ENCODE measurements at regions not wholly inside any gene's neighbourhood (a gene's known extent, or its start where the extent isn't known, plus 50 kb on each side); places are given as distances from the start of the nearest gene placed in this dataset.
A peak's percentile ranks its signal among the peaks of the same experiment; 100 is the strongest.

DNA sequence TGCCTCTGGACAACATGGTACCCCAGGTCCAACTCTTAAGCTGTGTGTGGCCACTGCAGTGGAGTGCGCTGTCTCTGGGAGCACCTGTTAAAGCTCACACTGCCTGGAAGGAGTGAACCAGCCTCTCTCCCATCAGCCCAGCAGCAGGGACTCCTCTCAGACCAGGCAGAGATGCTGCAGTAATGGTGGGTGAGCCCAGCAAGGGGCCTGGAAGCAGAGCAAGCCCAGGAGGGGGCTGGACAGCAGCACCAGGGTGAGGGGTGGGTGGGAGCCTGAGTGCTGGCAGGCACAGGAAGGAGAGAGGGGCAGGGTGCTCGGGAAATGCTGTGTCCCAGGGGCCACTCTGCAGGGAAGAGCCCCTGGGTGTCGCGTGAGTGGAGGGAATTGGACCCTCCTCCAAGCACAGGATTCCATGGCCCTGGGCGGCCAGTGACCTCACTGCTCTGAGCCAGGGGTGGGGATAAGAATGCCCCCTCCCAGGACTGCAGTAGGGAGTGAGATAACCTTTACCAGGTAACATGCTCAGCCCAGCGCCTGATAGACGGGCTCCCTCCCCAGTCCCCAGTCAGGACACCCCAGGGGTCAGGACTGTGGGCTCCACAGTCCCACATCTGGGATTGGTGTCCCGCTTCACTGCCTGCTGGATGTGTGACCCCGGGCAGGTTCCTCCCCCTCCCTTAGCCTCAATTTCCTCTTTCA, 313.1 kb downstream of the MATN1 start:
- Mint-ChIP-seq H3K27ac (no peak overlapping the region), H3K27me3 (no peaks in the 10 kb centered on the region), H3K9me3 (peaks cover 0 to 4% (median 0%) of the 10 kb centered on the region in 7 donors), H3K4me3 (no peak overlapping the region), H3K36me3 (no peaks in the 10 kb centered on the region), H3K4me1 (no peaks in the 10 kb centered on the region)
- ATAC-seq (ENCODE audit: low read depth in 2 of 2) (no peak), DNase-seq (no peak)
- H3K36me3 ChIP-seq (ENCODE audit: control insufficient read depth, insufficient read depth, low read length) = no peaks in the 10 kb centered on the region
- no peak overlapping the region for H3K27ac ChIP-seq (ENCODE audit: insufficient read depth, low read length, poor library complexity, severe bottlenecking)
- H3K4me1 ChIP-seq (ENCODE audit: control insufficient read depth, insufficient read depth, low read length, poor library complexity, severe bottlenecking) = no peaks in the 10 kb centered on the region
- H3K27me3 ChIP-seq (ENCODE audit: control insufficient read depth, insufficient read depth, low read length) = no peaks in the 10 kb centered on the region
- no peak overlapping the region for H3K4me3 ChIP-seq (ENCODE audit: low read depth, low read length)
- H3K9me3 ChIP-seq (ENCODE audit: control insufficient read depth in 2 of 2, low read length in 2 of 2) = no peaks in the 10 kb centered on the region

DNA sequence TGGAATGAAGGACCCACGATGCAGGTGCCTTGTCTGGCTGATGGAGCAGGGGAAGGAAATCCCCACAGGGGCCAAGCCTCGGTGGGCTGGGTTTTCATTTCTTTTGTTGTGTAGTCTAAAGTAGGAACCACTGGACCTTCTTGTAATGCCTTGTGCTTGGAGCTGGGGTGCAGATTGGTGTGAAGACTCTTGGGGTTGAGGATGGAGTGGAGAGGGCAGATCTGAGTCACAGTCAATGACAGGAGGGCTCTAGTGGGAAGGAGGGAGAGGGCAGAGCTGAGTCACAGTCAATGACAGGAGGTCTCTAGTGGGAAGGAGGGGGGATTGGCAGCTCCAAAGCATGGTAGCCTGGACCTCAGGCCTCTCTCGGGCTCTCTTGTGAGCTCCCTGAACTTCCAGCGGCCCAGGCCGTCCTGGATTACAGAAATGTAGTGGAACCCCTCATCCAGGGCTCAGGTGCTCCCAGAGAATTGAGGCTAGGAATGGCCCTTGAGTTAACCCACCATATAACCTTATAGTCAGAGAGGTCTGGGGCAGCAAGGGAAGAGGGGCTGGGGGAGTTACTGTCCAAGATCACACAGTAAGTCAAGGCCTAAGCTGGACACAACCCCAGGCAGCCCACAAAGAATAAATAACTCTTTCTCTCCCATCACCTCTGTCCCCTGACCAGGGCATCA, 313.8 kb downstream of the MATN1 start:
- H3K4me1 Mint-ChIP-seq = no peaks in the 10 kb centered on the region
- DNase-seq (no peak), ATAC-seq (ENCODE audit: low read depth in 2 of 2) (no peak)
- Histone ChIP-seq H3K4me3 (ENCODE audit: low read depth, low read length) (no peak overlapping the region), H3K9me3 (ENCODE audit: control insufficient read depth in 2 of 2, low read length in 2 of 2) (no peaks in the 10 kb centered on the region), H3K36me3 (ENCODE audit: control insufficient read depth, insufficient read depth, low read length) (no peaks in the 10 kb centered on the region), H3K4me1 (ENCODE audit: control insufficient read depth, insufficient read depth, low read length, poor library complexity, severe bottlenecking) (no peaks in the 10 kb centered on the region), H3K27me3 (ENCODE audit: control insufficient read depth, insufficient read depth, low read length) (no peaks in the 10 kb centered on the region), H3K27ac (ENCODE audit: insufficient read depth, low read length, poor library complexity, severe bottlenecking) (no peak overlapping the region)
- H3K9me3 Mint-ChIP-seq = peaks cover 0 to 4% (median 0%) of the 10 kb centered on the region in 7 donors
- H3K36me3 Mint-ChIP-seq = no peaks in the 10 kb centered on the region
- H3K27me3 Mint-ChIP-seq = no peaks in the 10 kb centered on the region
- no peak overlapping the region for H3K27ac Mint-ChIP-seq
- no peak overlapping the region for H3K4me3 Mint-ChIP-seq

DNA sequence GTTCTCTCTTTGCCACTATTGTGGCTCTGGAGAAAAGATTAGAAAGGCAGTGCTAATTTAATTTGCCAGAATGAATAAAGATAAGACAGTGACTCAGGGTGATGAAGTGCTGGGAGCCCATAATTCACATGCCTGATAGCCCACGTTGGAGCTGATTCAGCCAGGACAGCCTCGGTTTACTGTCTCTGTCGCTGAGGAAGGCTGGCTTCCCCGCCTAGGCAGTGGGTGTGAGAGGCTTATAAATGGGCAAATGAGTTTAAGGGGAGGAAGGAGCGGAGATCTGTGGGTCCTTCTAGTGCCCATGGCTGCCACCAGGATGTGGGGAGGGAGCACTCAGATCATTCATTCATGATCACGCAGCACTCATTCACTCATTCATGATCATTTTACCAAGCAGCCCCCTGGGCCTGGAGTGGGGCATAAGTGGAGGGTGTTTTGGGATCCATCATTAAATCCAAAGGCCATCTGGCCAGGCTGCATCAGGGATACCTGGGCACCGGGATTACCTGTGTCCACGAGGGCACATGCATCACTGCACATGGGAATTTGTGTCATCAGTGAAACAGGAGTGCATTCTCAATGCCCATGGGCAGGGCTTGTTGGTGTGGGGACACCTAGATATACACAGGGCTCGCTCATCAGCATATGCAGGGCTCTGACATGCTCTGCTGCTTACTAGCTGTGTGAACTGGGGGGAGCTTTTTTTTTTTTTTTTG, 315.4 kb downstream of the MATN1 start:
- DNase-seq (no peak), ATAC-seq (ENCODE audit: low read depth in 2 of 2) (no peak)
- Mint-ChIP-seq H3K27me3 (no peaks in the 10 kb centered on the region), H3K4me1 (no peaks in the 10 kb centered on the region), H3K4me3 (no peak overlapping the region), H3K36me3 (no peaks in the 10 kb centered on the region), H3K9me3 (peaks cover 0 to 5% (median 0%) of the 10 kb centered on the region in 7 donors), H3K27ac (no peak overlapping the region)
- no peaks in the 10 kb centered on the region for H3K9me3 ChIP-seq (ENCODE audit: control insufficient read depth in 2 of 2, low read length in 2 of 2)
- H3K27ac ChIP-seq (ENCODE audit: insufficient read depth, low read length, poor library complexity, severe bottlenecking) = no peak overlapping the region
- no peak overlapping the region for H3K4me3 ChIP-seq (ENCODE audit: low read depth, low read length)
- H3K36me3 ChIP-seq (ENCODE audit: control insufficient read depth, insufficient read depth, low read length) = no peaks in the 10 kb centered on the region
- H3K4me1 ChIP-seq (ENCODE audit: control insufficient read depth, insufficient read depth, low read length, poor library complexity, severe bottlenecking) = no peaks in the 10 kb centered on the region
- H3K27me3 ChIP-seq (ENCODE audit: control insufficient read depth, insufficient read depth, low read length) = no peaks in the 10 kb centered on the region

DNA sequence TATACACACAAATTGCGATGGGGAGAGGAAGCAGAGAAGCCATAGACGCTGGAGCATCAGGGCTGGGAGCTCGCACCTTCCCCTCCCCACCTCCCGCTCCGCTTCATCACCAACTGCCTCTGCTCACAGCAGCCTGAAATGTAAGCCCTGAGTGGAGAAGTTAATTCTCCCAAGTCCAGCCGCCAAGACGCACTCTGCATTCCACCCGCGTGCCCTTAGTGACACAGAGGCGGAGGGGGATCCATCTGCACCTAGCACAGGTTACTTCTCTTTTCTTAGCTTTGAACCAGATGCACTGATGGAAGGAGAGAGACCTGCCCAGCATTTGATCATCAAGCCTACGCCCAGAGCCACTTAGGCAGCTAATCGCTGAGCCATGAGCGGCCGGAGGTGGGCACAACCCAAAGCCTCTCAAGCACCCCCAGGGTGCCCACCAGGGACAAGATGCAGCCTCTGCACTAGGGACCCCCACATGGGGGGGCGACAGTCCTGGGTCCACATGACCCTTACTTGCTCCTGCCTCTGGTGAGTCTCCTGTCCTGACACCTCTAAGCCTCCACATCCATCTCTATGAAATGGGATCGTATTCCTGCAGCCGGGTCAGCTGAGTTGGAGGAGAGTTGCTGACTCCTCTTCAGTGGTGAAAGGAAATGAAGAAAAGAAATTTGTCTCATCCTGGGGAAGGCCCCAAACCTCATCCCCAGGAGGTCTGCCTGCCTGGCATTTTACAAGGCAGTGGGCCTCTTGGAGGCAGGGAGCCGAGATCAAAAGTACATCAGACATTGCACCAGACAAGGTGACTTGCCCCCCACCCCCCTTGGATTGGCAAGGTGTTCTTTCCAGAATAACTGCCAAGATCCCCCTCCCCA, 316.2 kb downstream of the MATN1 start:
- Histone ChIP-seq H3K27me3 (ENCODE audit: control insufficient read depth, insufficient read depth, low read length) (no peaks in the 10 kb centered on the region), H3K27ac (ENCODE audit: insufficient read depth, low read length, poor library complexity, severe bottlenecking) (no peak overlapping the region), H3K4me1 (ENCODE audit: control insufficient read depth, insufficient read depth, low read length, poor library complexity, severe bottlenecking) (no peaks in the 10 kb centered on the region), H3K4me3 (ENCODE audit: low read depth, low read length) (no peak overlapping the region), H3K36me3 (ENCODE audit: control insufficient read depth, insufficient read depth, low read length) (no peaks in the 10 kb centered on the region), H3K9me3 (ENCODE audit: control insufficient read depth in 2 of 2, low read length in 2 of 2) (no peaks in the 10 kb centered on the region)
- H3K4me1 Mint-ChIP-seq = no peaks in the 10 kb centered on the region
- DNase-seq (no peak), ATAC-seq (ENCODE audit: low read depth in 2 of 2) (no peak)
- H3K27me3 Mint-ChIP-seq = no peaks in the 10 kb centered on the region
- H3K9me3 Mint-ChIP-seq = peaks cover 0 to 5% (median 0%) of the 10 kb centered on the region in 7 donors
- H3K36me3 Mint-ChIP-seq = no peaks in the 10 kb centered on the region
- peak overlapping the region in 1 of 4 donors; percentile 23 for H3K4me3 Mint-ChIP-seq
- no peak overlapping the region for H3K27ac Mint-ChIP-seq

DNA sequence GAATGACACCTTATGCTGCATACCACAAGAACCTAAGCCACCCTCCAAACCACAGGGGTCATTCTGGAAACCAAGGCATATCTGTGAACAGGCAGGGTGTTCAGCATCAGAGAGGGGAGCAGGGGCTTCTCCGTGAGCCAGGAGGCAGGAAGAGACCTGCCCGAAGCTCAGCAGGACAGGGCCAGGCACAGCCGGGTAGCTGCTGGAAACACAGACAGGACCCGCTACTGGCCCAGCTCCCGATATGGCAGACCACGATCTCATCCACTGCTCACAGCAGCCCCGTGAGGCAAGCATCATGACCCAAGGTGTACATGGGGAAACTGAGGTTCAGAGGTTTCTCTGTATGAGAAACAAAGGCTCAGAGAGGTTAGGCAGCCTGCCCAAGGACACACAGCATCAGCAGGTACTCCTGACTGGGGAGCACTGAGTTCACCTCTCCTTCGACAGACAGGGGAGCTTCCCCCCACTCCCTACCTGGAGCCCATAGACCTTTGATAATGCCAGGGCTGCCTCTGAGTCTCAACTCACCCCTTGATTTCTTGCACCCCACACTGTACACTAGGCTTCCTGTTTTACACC, 317.7 kb downstream of the MATN1 start:
- Mint-ChIP-seq H3K4me1 (no peaks in the 10 kb centered on the region), H3K9me3 (peaks cover 0 to 5% (median 0%) of the 10 kb centered on the region in 7 donors), H3K36me3 (no peaks in the 10 kb centered on the region), H3K27me3 (no peaks in the 10 kb centered on the region), H3K4me3 (no peak overlapping the region), H3K27ac (no peak overlapping the region)
- Histone ChIP-seq H3K9me3 (ENCODE audit: control insufficient read depth in 2 of 2, low read length in 2 of 2) (no peaks in the 10 kb centered on the region), H3K4me3 (ENCODE audit: low read depth, low read length) (no peak overlapping the region), H3K27ac (ENCODE audit: insufficient read depth, low read length, poor library complexity, severe bottlenecking) (no peak overlapping the region), H3K4me1 (ENCODE audit: control insufficient read depth, insufficient read depth, low read length, poor library complexity, severe bottlenecking) (no peaks in the 10 kb centered on the region), H3K36me3 (ENCODE audit: control insufficient read depth, insufficient read depth, low read length) (no peaks in the 10 kb centered on the region), H3K27me3 (ENCODE audit: control insufficient read depth, insufficient read depth, low read length) (no peaks in the 10 kb centered on the region)
- ATAC-seq (ENCODE audit: low read depth in 2 of 2) (no peak), DNase-seq (no peak)

DNA sequence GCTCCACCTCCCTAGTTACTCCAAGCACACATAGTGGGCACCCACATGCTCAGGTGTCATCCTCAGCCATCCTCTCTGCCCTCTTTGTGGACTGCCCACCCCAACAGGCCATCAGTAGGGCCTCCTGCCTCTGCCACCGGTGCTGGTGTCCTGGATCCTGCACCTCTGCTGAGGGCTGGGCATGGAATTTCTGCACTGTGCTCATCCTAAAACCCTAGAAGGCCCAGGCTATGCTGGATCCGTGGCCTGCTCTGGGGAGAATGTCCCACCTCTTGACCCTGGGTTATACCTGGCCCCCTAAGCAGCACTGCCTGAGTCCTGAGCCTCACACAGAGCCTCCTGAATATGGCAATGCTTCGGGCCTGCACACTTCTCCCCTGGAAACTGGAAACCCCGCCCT, 318.3 kb downstream of the MATN1 start:
- Mint-ChIP-seq H3K27me3 (no peaks in the 10 kb centered on the region), H3K4me1 (no peaks in the 10 kb centered on the region), H3K4me3 (no peak overlapping the region), H3K9me3 (peaks cover 0 to 5% (median 0%) of the 10 kb centered on the region in 7 donors), H3K36me3 (no peaks in the 10 kb centered on the region), H3K27ac (no peak overlapping the region)
- no peak overlapping the region for H3K4me3 ChIP-seq (ENCODE audit: low read depth, low read length)
- ATAC-seq (ENCODE audit: low read depth in 2 of 2) = no peak
- no peaks in the 10 kb centered on the region for H3K9me3 ChIP-seq (ENCODE audit: control insufficient read depth in 2 of 2, low read length in 2 of 2)
- no peaks in the 10 kb centered on the region for H3K27me3 ChIP-seq (ENCODE audit: control insufficient read depth, insufficient read depth, low read length)
- H3K36me3 ChIP-seq (ENCODE audit: control insufficient read depth, insufficient read depth, low read length) = no peaks in the 10 kb centered on the region
- H3K27ac ChIP-seq (ENCODE audit: insufficient read depth, low read length, poor library complexity, severe bottlenecking) = no peak overlapping the region
- no peaks in the 10 kb centered on the region for H3K4me1 ChIP-seq (ENCODE audit: control insufficient read depth, insufficient read depth, low read length, poor library complexity, severe bottlenecking)
- no peak for DNase-seq

DNA sequence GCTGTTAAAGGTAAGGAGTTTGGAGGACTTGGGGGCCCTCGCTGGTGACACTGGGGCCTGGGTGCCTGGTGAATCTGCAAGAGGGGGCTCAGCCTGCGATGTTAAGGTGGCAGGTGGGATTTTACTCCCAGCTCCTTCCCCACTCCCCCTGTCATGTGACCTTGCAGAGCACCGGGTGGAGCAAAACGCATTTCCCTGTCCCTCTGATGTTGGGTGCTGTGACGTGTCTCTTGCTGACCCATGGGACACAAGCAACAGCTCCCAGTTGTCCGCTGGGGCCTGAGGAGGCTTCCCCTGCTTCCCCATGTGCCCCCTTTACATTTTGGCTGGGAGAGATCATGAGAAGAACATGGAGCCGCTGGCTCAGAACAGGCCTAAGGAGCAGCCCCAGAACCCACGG, 319.0 kb downstream of the MATN1 start:
- Mint-ChIP-seq H3K4me3 (no peak overlapping the region), H3K4me1 (no peaks in the 10 kb centered on the region), H3K9me3 (peaks cover 0 to 5% (median 0%) of the 10 kb centered on the region in 7 donors), H3K27ac (no peak overlapping the region), H3K36me3 (no peaks in the 10 kb centered on the region), H3K27me3 (no peaks in the 10 kb centered on the region)
- H3K4me3 ChIP-seq (ENCODE audit: low read depth, low read length) = no peak overlapping the region
- no peak for ATAC-seq (ENCODE audit: low read depth in 2 of 2)
- DNase-seq = no peak
- no peaks in the 10 kb centered on the region for H3K36me3 ChIP-seq (ENCODE audit: control insufficient read depth, insufficient read depth, low read length)
- no peak overlapping the region for H3K27ac ChIP-seq (ENCODE audit: insufficient read depth, low read length, poor library complexity, severe bottlenecking)
- no peaks in the 10 kb centered on the region for H3K9me3 ChIP-seq (ENCODE audit: control insufficient read depth in 2 of 2, low read length in 2 of 2)
- H3K4me1 ChIP-seq (ENCODE audit: control insufficient read depth, insufficient read depth, low read length, poor library complexity, severe bottlenecking) = no peaks in the 10 kb centered on the region
- no peaks in the 10 kb centered on the region for H3K27me3 ChIP-seq (ENCODE audit: control insufficient read depth, insufficient read depth, low read length)
